ENCODE measurements at regions not wholly inside any gene's neighbourhood (a gene's known extent, or its start where the extent isn't known, plus 50 kb on each side); places are given as distances from the start of the nearest gene placed in this dataset.
"Not testable (repeated sequence)": the region's sequence is repeated elsewhere in the genome, so short reads cannot be mapped to it uniquely, and the experiment has no call there.

DNA sequence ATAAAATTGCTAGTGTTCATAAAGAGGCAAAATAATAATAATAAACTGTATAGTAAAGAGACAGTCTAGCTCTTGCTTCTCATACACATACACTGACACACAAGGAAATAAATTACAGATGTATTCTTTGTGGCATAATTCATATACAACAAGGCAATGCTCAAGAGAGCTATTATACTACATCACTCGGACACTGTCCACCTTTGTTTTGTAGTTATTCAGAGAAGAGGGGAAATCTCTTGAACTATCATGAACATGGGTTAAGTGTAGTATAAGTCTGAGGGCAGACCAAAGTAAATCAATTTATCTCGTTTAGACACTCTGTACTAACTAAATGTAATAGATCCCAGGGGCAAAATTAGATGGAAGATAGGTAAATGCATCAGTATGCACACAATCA, 72.7 kb upstream of the PHIP start:
- DNase-seq: no peak

DNA sequence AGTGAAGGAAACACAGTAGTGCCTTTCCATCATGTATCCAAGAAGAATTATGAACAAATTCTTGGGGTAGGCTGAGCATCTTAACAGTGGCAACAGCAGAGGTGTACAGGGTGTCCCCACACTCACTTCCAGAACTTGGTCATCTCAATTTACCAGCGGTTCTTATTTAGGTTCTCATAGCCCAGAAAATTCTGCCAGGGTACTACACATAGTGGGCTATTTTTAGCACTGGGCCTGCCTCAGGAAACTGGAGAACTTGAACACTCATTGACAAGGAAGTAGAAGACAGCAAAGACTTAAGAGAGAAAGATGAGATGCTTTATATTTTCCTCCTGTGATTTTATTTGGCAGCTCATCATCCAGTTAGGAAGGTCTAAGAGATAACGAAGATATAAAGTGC, 71.8 kb upstream of the PHIP start:
- no peak for DNase-seq

- DNase-seq: no peak
Measured at GRCh38 chr6:79146421-79146820, 68.4 kb upstream of the PHIP start.

DNA sequence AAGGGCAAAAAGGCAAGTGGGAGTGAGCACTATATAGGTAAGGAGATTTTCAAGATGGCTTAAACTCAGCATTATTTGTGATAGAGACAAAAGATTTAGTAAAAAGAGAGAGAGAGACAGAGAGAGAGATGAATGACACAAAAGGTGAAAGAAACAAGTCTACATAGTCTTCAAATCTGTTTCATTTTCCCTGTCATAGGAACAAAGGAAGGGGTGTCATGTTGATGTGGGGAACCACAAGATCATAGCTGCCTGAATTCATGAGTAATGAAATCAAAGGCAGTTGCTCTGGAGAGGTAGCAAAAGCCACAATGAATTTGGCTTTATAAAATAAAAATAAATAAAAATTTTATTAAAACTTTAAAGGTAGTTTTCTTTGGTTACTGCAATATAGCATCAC, 67.2 kb upstream of the PHIP start:
- no peak for DNase-seq

DNA sequence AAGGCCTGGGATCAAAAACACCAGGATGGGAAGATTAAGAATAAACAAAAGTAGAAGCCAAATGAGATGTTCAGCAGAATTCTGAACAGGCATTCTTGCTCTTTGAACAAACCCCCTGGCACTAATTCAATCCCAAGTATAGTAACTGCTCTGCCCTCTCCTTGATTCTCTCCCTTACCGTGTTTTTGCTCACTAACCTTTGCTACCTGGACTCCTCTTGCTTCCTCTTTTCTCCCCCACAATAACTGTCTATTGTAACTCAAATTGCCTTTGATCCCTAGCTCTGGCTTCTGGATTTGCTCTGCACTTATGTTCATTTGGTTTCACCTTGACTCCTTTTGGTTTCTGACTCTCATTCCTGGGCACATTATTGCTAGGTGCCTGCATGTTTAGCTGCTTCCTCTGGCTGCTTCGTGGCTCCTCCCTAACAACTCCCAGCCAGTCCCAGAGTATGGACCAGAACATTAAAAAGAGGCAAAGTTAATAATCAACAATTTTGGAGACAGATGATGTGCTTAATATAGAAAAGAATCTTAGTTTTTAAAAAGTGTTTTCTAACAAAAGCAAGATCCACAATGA, 65.4 kb upstream of the PHIP start:
- DNase-seq: no peak

GRCh38 chr6:79138146-79138545, 60.1 kb upstream of the PHIP start:
- DNase-seq: no peak

GRCh38 chr6:79137671-79138070, 59.6 kb upstream of the PHIP start:
- DNase-seq: no peak

GRCh38 chr6:79135973-79136470, 58.0 kb upstream of the PHIP start:
- DNase-seq: no peak

DNA sequence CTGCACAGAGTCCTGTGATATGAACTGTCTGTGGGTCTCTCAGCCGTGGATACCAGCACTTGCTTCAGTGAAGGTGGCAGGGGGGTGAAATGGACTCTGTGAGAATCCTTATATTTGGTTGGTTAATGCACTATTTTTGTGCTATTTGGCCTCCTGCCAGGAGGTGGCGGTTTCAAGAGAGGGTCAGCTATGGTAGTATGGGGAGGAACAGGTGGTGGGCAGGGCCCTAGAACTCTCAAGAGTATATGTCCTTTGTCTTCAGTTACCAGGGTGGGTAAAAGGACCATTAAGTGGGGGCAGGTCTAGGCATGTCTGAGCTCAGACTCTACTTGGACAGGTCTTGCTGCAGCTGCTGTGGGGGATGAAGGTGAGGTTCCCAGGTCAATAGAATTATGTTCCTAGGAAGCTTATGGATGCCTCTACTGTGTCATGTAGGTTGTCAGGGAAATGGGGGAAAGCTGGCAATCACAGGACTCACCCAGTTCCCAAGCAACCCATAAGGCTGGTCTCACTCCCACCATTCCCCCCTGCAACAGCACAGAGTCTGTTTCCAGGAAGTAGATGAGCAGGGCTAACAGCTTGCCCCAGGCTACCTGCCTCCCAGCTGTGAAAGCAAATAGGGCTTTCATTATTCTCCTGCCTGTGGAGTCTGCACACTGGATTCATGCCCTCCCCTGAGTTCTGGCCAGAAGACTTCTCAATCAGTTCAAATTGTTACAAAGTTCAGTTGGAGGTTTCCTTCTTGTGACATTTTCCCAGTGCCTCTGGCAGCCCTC, 56.8 kb upstream of the PHIP start:
- peak; percentile 22 to 32 for DNase-seq

GRCh38 chr6:79133173-79133572, 55.1 kb upstream of the PHIP start:
- DNase-seq: no peak

DNA sequence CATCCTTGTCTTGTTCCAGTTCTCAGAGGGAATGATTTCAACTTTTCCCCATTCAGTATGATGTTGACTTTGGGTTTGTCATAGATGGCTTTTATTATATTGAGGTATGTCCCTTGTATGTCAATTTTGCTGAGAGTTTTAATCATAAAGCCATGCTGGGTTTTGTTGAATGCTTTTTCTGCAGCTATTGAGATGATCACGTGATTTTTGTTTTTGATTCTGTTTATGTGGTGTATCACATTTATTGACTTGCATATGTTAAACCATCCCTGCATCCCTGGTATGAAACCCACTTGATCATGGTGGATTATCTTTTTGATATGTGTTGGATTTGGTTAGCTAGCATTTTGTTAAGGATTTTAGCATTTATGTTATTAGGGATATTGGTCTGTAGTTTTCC, 53.2 kb upstream of the PHIP start:
- DNase-seq: not testable (repeated sequence)

Data from NCI-H526 (cell line).